ENCODE measurements at regions not wholly inside any gene's neighbourhood (a gene's known extent, or its start where the extent isn't known, plus 50 kb on each side); places are given as distances from the start of the nearest gene placed in this dataset.

- in situ Hi-C loops (cut with HindIII; ENCODE audit: low sequenced_read_pairs): no loop called here
- no peak for TF ChIP-seq CTCF (IDR thresholded peaks at IDR 0.05; ENCODE audit: low read depth, low read length)
- no peak for DNase-seq (ENCODE audit: low read depth, low spot score)
- no peak overlapping the region for H3K4me3 ChIP-seq (ENCODE audit: low read depth, low read length)
Observed at GRCh38 chr10:33074443-33074842, 116.4 kb upstream of the ITGB1 start.

GRCh38 chr10:33073641-33074415 is 115.8 kb upstream of the ITGB1 start:
- no peak overlapping the region for H3K4me3 ChIP-seq (ENCODE audit: low read depth, low read length)
- DNase-seq (ENCODE audit: low read depth, low spot score): no peak
- no peak for TF ChIP-seq CTCF (IDR thresholded peaks at IDR 0.05; ENCODE audit: low read depth, low read length)
- in situ Hi-C loops (cut with HindIII; ENCODE audit: low sequenced_read_pairs): no loop called here

- in situ Hi-C loops (cut with HindIII; ENCODE audit: low sequenced_read_pairs): no loop called here
- DNase-seq (ENCODE audit: low read depth, low spot score): no peak
- no peak overlapping the region for H3K4me3 ChIP-seq (ENCODE audit: low read depth, low read length)
- no peak for TF ChIP-seq CTCF (IDR thresholded peaks at IDR 0.05; ENCODE audit: low read depth, low read length)
Observed at GRCh38 chr10:33071857-33072256, 113.8 kb upstream of the ITGB1 start.

- no peak overlapping the region for H3K4me3 ChIP-seq (ENCODE audit: low read depth, low read length)
- in situ Hi-C loops (cut with HindIII; ENCODE audit: low sequenced_read_pairs): no loop called here
- TF ChIP-seq CTCF (IDR thresholded peaks at IDR 0.05; ENCODE audit: low read depth, low read length): no peak
- DNase-seq (ENCODE audit: low read depth, low spot score): no peak
Observed at GRCh38 chr10:33070101-33070500, 112.1 kb upstream of the ITGB1 start.

- in situ Hi-C loops (cut with HindIII; ENCODE audit: low sequenced_read_pairs): no loop called here
- TF ChIP-seq CTCF (IDR thresholded peaks at IDR 0.05; ENCODE audit: low read depth, low read length): no peak
- H3K4me3 ChIP-seq (ENCODE audit: low read depth, low read length): no peak overlapping the region
- no peak for DNase-seq (ENCODE audit: low read depth, low spot score)
Observed at GRCh38 chr10:33067917-33068316, 109.9 kb upstream of the ITGB1 start.

GRCh38 chr10:33067481-33067880 is 109.5 kb upstream of the ITGB1 start:
- no peak overlapping the region for H3K4me3 ChIP-seq (ENCODE audit: low read depth, low read length)
- no peak for DNase-seq (ENCODE audit: low read depth, low spot score)
- TF ChIP-seq CTCF (IDR thresholded peaks at IDR 0.05; ENCODE audit: low read depth, low read length): no peak
- in situ Hi-C loops (cut with HindIII; ENCODE audit: low sequenced_read_pairs): no loop called here

Data from astrocyte of the spinal cord (primary cell).